Pancreas (tissue), 10 donors: ENCODE measurements at regions not wholly inside any gene's neighbourhood (a gene's known extent, or its start where the extent isn't known, plus 50 kb on each side); places are given as distances from the start of the nearest gene placed in this dataset.

Experiments
- ATAC-seq, 4 donors: fragments of 200-7000 bp; cut with Tn5 transposase; one replicate each; pipeline versions ENCODE4 v1.8.0 to v1.9.1; 2020; ENCODE audit warnings: mild to moderate bottlenecking in 4 of 4, moderate library complexity in 4 of 4
- DNase-seq, 6 donors: peaks; one replicate each; pipeline ENCODE4 v3.0.0-alpha.2; 2020
- FAIRE-seq: peaks from 2 replicates; lab custom pipeline; 2012; peaks lifted over from hg19 to GRCh38; lab: Jason Lieb, UNC
- H3K27ac ChIP-seq, 4 donors: fragments of 200-600 bp; sonication (generic); 1 replicate in 3 of 4; 2 replicates in 1 of 4; pipeline versions ENCODE4 v1.5.0 to v1.8.0; 2020
- H3K27me3 ChIP-seq, 4 donors: fragments of 200-600 bp; one replicate each; pipeline ENCODE4 v1.8.0; 2021
- H3K36me3 ChIP-seq, 3 donors: fragments of 200-600 bp; sonication (generic) in 1 of 3; one replicate each; pipeline versions ENCODE4 v1.5.0 to v1.8.0; 2020 to 2021
- H3K4me1 ChIP-seq, 3 donors: fragments of 200-600 bp; one replicate each; pipeline ENCODE4 v1.8.0; 2021
- H3K4me3 ChIP-seq, 4 donors: fragments of 200-600 bp; sonication (generic) in 2 of 4; one replicate each; pipeline versions ENCODE4 v1.5.0 to v1.8.0; 2020 to 2021
- H3K9me3 ChIP-seq, 4 donors: fragments of 200-600 bp; one replicate each; pipeline ENCODE4 v1.8.0; 2021
- CTCF ChIP-seq, 4 donors: fragments of 200-600 bp; sonication (generic) in 3 of 4; IDR thresholded peaks; one replicate each; pipeline versions ENCODE4 v1.5.0 to v1.8.0; 2021; ENCODE audit warnings: antibody characterized with exemption in 4 of 4
- WGBS, 2 donors: extraction: QIAGEN DNeasy Blood & Tissue Kit; methylation state at CpG; one replicate each; pipeline ENCODE4 v1.1.7; 2013; 5-methylcytosine and 5-hydroxymethylcytosine counted together
- intact Hi-C, 3 donors: fragments of 100-400 bp; cut with DNase I; formaldehyde crosslinking; loops; one replicate each; pipeline versions ENCODE4 v1.11.1 to v1.14.2; 2022
- donor health status: healthy with polysubstance abuse.
- donor health status: DM: no; HTN: no; CAD: no; lungs with moderate emphysema.
- donor health status: DM: no; HTN: no; CAD: no.
- donor health status: control.
- donor health status: control.
- donor health status: Bipolar disorder and iron deficiency.
- donor health status: DM: yes; HTN: yes; CAD: no.
- donor health status: DM: no; HTN: no; CAD: no.
- donor health status: DM: no; HTN: no; CAD: no.
- donor health status: DM: yes; HTN: yes; CAD: no.

DNA sequence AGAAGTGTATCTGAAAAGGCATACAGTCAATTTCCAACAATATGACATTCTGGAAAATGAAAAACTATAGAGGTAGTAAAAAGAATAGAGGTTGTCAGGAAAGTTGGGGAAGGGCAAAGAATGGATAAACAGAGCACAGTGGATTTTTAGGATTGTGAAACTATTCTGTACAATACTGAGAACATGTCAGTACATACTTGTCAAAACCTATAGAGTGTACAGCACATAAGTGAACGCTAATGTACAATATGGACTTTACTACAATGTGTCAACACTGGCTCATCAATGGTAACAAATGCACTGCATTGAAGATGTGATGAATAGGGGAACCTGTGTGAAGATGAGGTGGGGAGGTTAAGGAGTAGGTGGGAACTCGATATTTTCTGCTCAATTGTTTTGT, 483.0 kb upstream of the PFKP start:
- intact Hi-C loops = no loop called here
- Histone ChIP-seq H3K4me3 (no peak overlapping the region), H3K9me3 (no peaks in the 10 kb centered on the region), H3K27ac (no peak overlapping the region), H3K27me3 (no peaks in the 10 kb centered on the region), H3K36me3 (no peaks in the 10 kb centered on the region), H3K4me1 (no peaks in the 10 kb centered on the region)
- DNase-seq (no peak), ATAC-seq (no peak), FAIRE-seq (no peak)
- 67 to 81% methylated on average over 2 of the region's 2 CpGs for WGBS, 2 donors
- no peak for TF ChIP-seq CTCF (IDR thresholded peaks at IDR 0.05)

- FAIRE-seq (no peak), DNase-seq (no peak), ATAC-seq (no peak)
- Histone ChIP-seq H3K27ac (no peak overlapping the region), H3K4me3 (no peak overlapping the region), H3K4me1 (no peaks in the 10 kb centered on the region), H3K9me3 (no peaks in the 10 kb centered on the region), H3K36me3 (no peaks in the 10 kb centered on the region), H3K27me3 (no peaks in the 10 kb centered on the region)
- TF ChIP-seq CTCF (IDR thresholded peaks at IDR 0.05) = no peak
- 45 to 48% methylated on average over 3 of the region's 3 CpGs for WGBS, 2 donors
- intact Hi-C loops = no loop called here
Measured at GRCh38 chr10:2576892-2577291, 490.5 kb upstream of the PFKP start.

DNA sequence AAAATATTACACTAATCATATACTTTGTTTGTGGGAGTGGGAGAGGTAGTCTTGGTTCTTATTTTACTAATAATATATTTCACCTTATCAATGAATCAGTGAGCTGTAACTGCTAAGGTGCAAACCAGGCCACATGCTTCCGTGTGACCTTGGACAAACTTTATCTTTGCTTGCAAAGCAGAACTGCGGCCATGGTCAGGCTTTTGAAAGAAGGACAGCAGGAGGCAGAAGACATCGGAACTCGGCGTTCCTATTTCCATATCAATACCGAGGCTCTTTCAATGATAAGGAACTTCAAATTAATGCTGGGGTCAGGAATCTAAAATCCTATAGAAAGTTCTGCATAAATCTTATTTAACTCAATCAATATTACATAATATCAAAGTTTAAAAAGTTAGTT, 491.9 kb upstream of the PFKP start:
- Histone ChIP-seq H3K4me1 (no peaks in the 10 kb centered on the region), H3K9me3 (no peaks in the 10 kb centered on the region), H3K36me3 (no peaks in the 10 kb centered on the region), H3K27ac (no peak overlapping the region), H3K27me3 (no peaks in the 10 kb centered on the region), H3K4me3 (no peak overlapping the region)
- DNase-seq (no peak), ATAC-seq (no peak), FAIRE-seq (no peak)
- 14 to 24% methylated on average over 6 of the region's 6 CpGs for WGBS, 2 donors
- no peak for TF ChIP-seq CTCF (IDR thresholded peaks at IDR 0.05)
- intact Hi-C loops = no loop called here

GRCh38 chr10:2572611-2573010, 494.7 kb upstream of the PFKP start:
- H3K27me3 ChIP-seq = no peaks in the 10 kb centered on the region
- intact Hi-C loops = no loop called here
- ATAC-seq (no peak), DNase-seq (no peak), FAIRE-seq (no peak)
- 62 to 68% methylated on average over 1 of the region's 1 CpG for WGBS, 2 donors
- H3K4me3 ChIP-seq = no peak overlapping the region
- TF ChIP-seq CTCF (IDR thresholded peaks at IDR 0.05) = no peak
- H3K36me3 ChIP-seq = no peaks in the 10 kb centered on the region
- no peaks in the 10 kb centered on the region for H3K4me1 ChIP-seq
- no peak overlapping the region for H3K27ac ChIP-seq
- H3K9me3 ChIP-seq = no peaks in the 10 kb centered on the region

DNA sequence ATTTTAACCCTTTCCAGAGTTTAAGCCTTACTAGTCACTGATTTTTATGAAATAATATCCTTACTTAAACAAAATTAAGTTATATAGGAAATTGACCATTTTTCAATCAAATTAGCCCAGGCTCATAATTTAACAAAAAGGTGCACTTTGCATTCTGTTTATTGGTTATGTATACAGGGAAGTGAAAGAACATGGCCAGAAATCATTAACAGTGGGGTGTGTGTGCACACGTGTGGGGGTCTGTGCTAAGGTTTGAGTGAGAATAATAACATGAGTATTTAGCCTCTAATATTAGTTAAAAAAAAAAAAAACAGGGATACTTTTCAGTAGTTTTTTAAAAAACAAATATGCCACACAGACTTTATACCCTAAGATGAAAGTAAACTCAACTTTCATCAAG, 510.5 kb upstream of the PFKP start:
- FAIRE-seq (no peak), ATAC-seq (no peak), DNase-seq (no peak)
- Histone ChIP-seq H3K36me3 (no peaks in the 10 kb centered on the region), H3K27ac (no peak overlapping the region), H3K27me3 (peaks cover 0 to 5% (median 0%) of the 10 kb centered on the region in 4 donors), H3K9me3 (no peaks in the 10 kb centered on the region), H3K4me3 (no peak overlapping the region), H3K4me1 (no peaks in the 10 kb centered on the region)
- no peak for TF ChIP-seq CTCF (IDR thresholded peaks at IDR 0.05)
- WGBS, 2 donors = 27 to 38% methylated on average over 1 of the region's 1 CpG
- intact Hi-C loops = no loop called here
